Mammary epithelial cell (primary cell): ENCODE measurements at regions not wholly inside any gene's neighbourhood (a gene's known extent, or its start where the extent isn't known, plus 50 kb on each side); places are given as distances from the start of the nearest gene placed in this dataset.

Source experiments
- CTCF ChIP-seq, 2 donors: IDR thresholded peaks in 1 of 2; conservative IDR thresholded peaks in 1 of 2; 2 replicates each; pipeline ENCODE4 v1.5.1; 2011 to 2012; ENCODE audit warnings: inconsistent platforms in 2 of 2, low read length in 2 of 2, mild to moderate bottlenecking in 2 of 2, control low read depth in 1 of 2, low read depth in 1 of 2; ENCODE audit not compliant: insufficient read depth in 1 of 2; ENCODE audit errors: extremely low read depth in 1 of 2
- EZH2 ChIP-seq: IDR thresholded peaks from 2 replicates; pipeline ENCODE4 v1.6.1; 2012; ENCODE audit warnings: low read length, inconsistent platforms, borderline replicate concordance

- TF ChIP-seq CTCF (conservative IDR thresholded peaks at IDR 0.05 in 1 of 2, IDR thresholded peaks at IDR 0.05 in 1 of 2; ENCODE audit: extremely low read depth in 1 of 2, insufficient read depth in 1 of 2, low read depth in 1 of 2, low read length in 2 of 2) (no peak), EZH2 (no peak)
Measured at GRCh38 chr12:86911973-86912372, 655.8 kb upstream of the MGAT4C start.
